ENCODE measurements at regions not wholly inside any gene's neighbourhood (a gene's known extent, or its start where the extent isn't known, plus 50 kb on each side); places are given as distances from the start of the nearest gene placed in this dataset.

DNA sequence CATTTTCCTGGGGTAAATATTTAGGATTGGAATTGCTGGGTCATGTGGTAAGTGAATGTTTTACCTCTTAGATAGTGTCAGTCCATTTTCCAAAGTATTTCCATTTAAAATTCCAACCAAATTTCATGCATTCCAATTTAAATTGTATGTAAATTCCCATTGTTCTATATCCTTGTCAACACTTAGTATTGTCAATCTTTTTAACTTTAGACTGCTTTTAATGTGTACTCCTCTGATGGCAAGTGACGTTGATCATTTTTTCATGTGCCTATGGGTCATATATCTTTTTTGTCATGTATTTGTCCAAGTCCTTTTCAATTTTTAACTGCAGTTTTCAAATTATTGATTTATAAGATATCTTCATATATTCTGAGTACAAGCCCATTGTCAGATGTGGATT lies 80.8 kb upstream of the FAM20C start:
- TF ChIP-seq RAD21 (conservative IDR thresholded peaks at IDR 0.05), result no peak
- no peak for TF ChIP-seq MXI1 (conservative IDR thresholded peaks at IDR 0.05; ENCODE audit: poor library complexity, severe bottlenecking)

Data from neural cell (in vitro differentiated cells).